ENCODE measurements at regions not wholly inside any gene's neighbourhood (a gene's known extent, or its start where the extent isn't known, plus 50 kb on each side); places are given as distances from the start of the nearest gene placed in this dataset.
A peak's percentile ranks its signal among the peaks of the same experiment; 100 is the strongest.

DNA sequence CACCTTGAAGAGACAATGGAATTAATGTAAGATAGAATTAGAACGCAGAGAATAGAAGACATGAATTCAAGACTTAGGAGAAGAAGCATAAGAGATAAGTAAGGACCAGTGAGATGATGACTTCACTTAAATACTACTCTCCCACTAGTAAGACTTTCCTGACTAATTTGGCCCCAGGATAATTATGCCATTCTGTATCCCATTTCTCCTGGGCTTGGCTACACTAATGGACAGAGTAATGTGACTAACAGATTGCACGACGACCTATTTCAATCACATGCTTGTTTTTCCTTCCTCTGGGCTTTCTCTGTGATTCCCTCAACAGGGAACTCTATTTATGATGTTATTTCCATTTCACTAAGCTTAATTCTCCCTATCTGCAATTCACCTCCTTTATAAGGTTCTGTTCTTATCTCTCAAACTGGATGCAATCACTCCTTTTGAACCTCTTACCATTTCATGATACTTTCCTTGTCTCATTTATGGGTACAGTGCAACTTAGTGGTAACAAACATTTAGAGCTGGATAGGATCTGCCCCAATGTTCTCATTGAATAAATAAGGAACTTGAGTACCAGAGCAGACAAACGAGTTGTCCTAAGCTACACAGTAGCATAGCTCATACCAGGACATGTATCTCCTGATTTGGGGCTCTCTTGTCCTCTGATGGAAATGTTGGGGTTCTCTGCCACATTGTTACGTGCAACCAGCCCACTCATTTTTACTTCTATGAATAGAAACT, 102.7 kb downstream of the BTG1 start:
- intact Hi-C loops (cut with DNase I): loop anchor here in 1 of 10 donors (10.0 kb wide), 1 partner anchor 92 kb away; no protein-coding TSS in a partner anchor
- TF ChIP-seq POLR2A (IDR thresholded peaks at IDR 0.05): no peak
- TF ChIP-seq, protein P1, sequence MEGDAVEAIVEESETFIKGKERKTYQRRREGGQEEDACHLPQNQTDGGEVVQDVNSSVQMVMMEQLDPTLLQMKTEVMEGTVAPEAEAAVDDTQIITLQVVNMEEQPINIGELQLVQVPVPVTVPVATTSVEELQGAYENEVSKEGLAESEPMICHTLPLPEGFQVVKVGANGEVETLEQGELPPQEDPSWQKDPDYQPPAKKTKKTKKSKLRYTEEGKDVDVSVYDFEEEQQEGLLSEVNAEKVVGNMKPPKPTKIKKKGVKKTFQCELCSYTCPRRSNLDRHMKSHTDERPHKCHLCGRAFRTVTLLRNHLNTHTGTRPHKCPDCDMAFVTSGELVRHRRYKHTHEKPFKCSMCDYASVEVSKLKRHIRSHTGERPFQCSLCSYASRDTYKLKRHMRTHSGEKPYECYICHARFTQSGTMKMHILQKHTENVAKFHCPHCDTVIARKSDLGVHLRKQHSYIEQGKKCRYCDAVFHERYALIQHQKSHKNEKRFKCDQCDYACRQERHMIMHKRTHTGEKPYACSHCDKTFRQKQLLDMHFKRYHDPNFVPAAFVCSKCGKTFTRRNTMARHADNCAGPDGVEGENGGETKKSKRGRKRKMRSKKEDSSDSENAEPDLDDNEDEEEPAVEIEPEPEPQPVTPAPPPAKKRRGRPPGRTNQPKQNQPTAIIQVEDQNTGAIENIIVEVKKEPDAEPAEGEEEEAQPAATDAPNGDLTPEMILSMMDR (IDR thresholded peaks at IDR 0.05): no peak
- no peak for ATAC-seq
- Histone ChIP-seq H3K36me3 (no peaks in the 10 kb centered on the region), H3K9me3 (no peaks in the 10 kb centered on the region), H3K4me3 (no peak overlapping the region), H3K27me3 (no peaks in the 10 kb centered on the region), H3K4me1 (peaks cover 0 to 21% (median 6%) of the 10 kb centered on the region in 12 donors), H3K27ac (no peak overlapping the region)
- 69 to 82% (median 77%) methylated on average over 5 of the region's 5 CpGs for WGBS, 4 donors
- DNase-seq: no peak

DNA sequence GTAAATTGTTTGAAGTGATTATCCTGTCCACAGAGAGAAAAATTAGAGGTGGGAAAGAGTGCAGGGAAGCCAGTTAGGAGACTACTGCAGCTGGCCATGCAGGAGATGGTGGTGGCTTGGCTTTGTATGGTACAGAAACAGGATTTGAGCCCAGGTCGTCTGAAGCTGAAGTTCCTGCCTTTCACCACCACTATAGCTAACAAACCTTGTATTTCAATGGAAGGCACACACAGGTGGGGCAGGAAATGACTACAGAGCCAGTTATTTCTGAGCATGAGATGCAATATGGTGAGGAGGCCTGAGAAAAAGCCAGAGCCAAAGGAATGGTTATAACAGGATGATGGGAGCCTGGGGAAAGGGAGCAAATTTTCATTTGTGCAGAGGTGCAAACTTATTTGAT, 103.9 kb downstream of the BTG1 start:
- Histone ChIP-seq H3K4me1 (peaks cover 0 to 21% (median 3%) of the 10 kb centered on the region in 12 donors), H3K27ac (no peak overlapping the region), H3K4me3 (no peak overlapping the region), H3K36me3 (no peaks in the 10 kb centered on the region), H3K9me3 (no peaks in the 10 kb centered on the region), H3K27me3 (no peaks in the 10 kb centered on the region)
- no peak for ATAC-seq
- intact Hi-C loops (cut with DNase I): loop anchor here in 1 of 10 donors (10.0 kb wide), 1 partner anchor 93 kb away; no protein-coding TSS in a partner anchor
- 44 to 67% (median 52%) methylated on average over 1 of the region's 1 CpG for WGBS, 4 donors
- DNase-seq: no peak
- no peak for TF ChIP-seq POLR2A (IDR thresholded peaks at IDR 0.05)
- TF ChIP-seq, protein P1 (IDR thresholded peaks at IDR 0.05): no peak

DNA sequence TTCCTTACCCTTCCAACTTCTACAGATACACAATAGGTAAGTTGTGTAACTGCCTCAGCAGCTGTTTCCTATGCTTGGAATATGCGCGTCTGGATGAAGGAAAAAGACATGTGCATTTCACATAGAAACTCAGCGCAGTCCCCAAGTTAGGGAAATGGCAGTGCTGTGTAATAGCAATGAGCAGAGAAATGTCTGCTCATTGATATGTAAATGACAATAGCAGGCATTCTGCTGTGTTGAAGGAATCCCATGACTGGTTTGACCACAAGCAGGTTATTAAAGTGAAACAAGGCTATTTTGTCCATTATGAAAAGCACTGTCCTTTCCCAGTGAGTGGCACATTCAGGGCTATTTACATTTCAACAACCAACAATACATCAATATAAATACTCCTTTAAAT, 106.6 kb downstream of the BTG1 start:
- Histone ChIP-seq H3K27me3 (no peaks in the 10 kb centered on the region), H3K4me1 (peaks cover 0 to 43% (median 12%) of the 10 kb centered on the region in 12 donors), H3K36me3 (no peaks in the 10 kb centered on the region), H3K27ac (peak overlapping the region in 4 of 12 donors; percentile 7 to 22 (median 8)), H3K9me3 (no peaks in the 10 kb centered on the region), H3K4me3 (peak overlapping the region in 1 of 12 donors; percentile 6)
- TF ChIP-seq, protein P1 (IDR thresholded peaks at IDR 0.05): no peak
- TF ChIP-seq POLR2A (IDR thresholded peaks at IDR 0.05): no peak
- DNase-seq (no peak), ATAC-seq (peak in 1 of 4 donors; percentile 65)
- WGBS, 4 donors: 45 to 78% (median 66%) methylated on average over 3 of the region's 3 CpGs
- intact Hi-C loops (cut with DNase I): loop anchor here in 2 of 10 donors (5.0 to 10.0 kb wide), 3 partner anchors 54 to 206 kb away; no protein-coding TSS in a partner anchor

DNA sequence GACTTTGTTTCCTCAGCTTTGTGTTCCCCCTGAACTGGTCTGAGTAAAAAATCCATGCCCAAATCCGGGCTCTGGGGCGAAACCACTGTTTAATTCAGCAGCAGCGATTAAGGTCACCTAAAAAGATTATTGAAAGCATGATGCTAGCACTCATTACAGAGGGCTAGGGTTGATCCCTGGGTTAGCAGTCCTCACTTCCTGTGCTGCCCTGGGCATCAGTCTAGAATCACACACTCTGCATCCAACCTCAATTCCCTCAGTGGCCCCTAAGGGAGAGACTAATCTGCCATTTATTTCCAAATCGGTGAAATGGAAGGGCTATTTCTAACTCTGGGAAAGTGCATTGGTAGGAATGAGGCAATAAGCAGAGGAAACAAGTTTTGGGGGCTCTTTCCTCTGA, 107.2 kb downstream of the BTG1 start:
- Histone ChIP-seq H3K4me3 (peak overlapping the region in 1 of 12 donors; percentile 6), H3K4me1 (peaks cover 0 to 45% (median 13%) of the 10 kb centered on the region in 12 donors), H3K27me3 (no peaks in the 10 kb centered on the region), H3K9me3 (no peaks in the 10 kb centered on the region), H3K36me3 (no peaks in the 10 kb centered on the region), H3K27ac (peak overlapping the region in 4 of 12 donors; percentile 7 to 22 (median 8))
- no peak for TF ChIP-seq POLR2A (IDR thresholded peaks at IDR 0.05)
- TF ChIP-seq, protein P1 (IDR thresholded peaks at IDR 0.05): no peak
- intact Hi-C loops (cut with DNase I): loop anchor here in 2 of 10 donors (5.0 to 10.0 kb wide), 3 partner anchors 54 to 206 kb away; no protein-coding TSS in a partner anchor
- ATAC-seq: peak in 2 of 4 donors; percentile 25 to 41
- DNase-seq: no peak
- WGBS, 4 donors: 81 to 88% (median 84%) methylated on average over 4 of the region's 4 CpGs

Data from heart left ventricle (tissue), 16 donors.